Liver (tissue), 3 donors: ENCODE measurements at regions not wholly inside any gene's neighbourhood (a gene's known extent, or its start where the extent isn't known, plus 50 kb on each side); places are given as distances from the start of the nearest gene placed in this dataset.

Source experiments
- ATF3 ChIP-seq: IDR thresholded peaks from 2 replicates; pipeline ENCODE4 v1.6.1; 2016; ENCODE audit warnings: antibody characterized with exemption
- CTCF ChIP-seq: fragments of 150-350 bp; IDR thresholded peaks from 2 replicates; pipeline ENCODE4 v1.5.1; 2017; ENCODE audit warnings: improper control_type of control experiment, low read depth, low read length; ENCODE audit not compliant: missing input control
- EGR1 ChIP-seq, 2 donors: IDR thresholded peaks; 2 replicates each; pipeline ENCODE4 v1.6.1; 2016 to 2018; ENCODE audit warnings: antibody characterized with exemption in 2 of 2, low read depth in 2 of 2
- GABPA ChIP-seq, 2 donors: IDR thresholded peaks in 1 of 2; conservative IDR thresholded peaks in 1 of 2; 2 replicates each; pipeline ENCODE4 v1.6.1; 2016; ENCODE audit warnings: antibody characterized with exemption in 2 of 2, mild to moderate bottlenecking in 1 of 2, moderate library complexity in 1 of 2
- JUND ChIP-seq, 2 donors: IDR thresholded peaks; 2 replicates each; pipeline ENCODE4 v1.6.1; 2016; ENCODE audit warnings: antibody characterized with exemption in 2 of 2
- NR2F2 ChIP-seq: IDR thresholded peaks from 2 replicates; pipeline ENCODE4 v1.6.1; 2016; ENCODE audit warnings: antibody characterized with exemption
- RAD21 ChIP-seq, 2 donors: IDR thresholded peaks; 2 replicates each; pipeline ENCODE4 v1.6.1; 2016; ENCODE audit warnings: antibody characterized with exemption in 2 of 2, mild to moderate bottlenecking in 2 of 2
- RXRA ChIP-seq, 2 donors: IDR thresholded peaks; 2 replicates each; pipeline ENCODE4 v1.6.1; 2017 to 2018; ENCODE audit warnings: antibody characterized with exemption in 2 of 2, mild to moderate bottlenecking in 1 of 2
- SP1 ChIP-seq: IDR thresholded peaks from 2 replicates; pipeline ENCODE4 v1.6.1; 2018; ENCODE audit warnings: antibody characterized with exemption, mild to moderate bottlenecking
- TAF1 ChIP-seq: conservative IDR thresholded peaks from 2 replicates; pipeline ENCODE4 v1.6.1; 2016; ENCODE audit warnings: antibody characterized with exemption, mild to moderate bottlenecking
- YY1 ChIP-seq: IDR thresholded peaks from 2 replicates; pipeline ENCODE4 v1.6.1; 2016; ENCODE audit warnings: antibody characterized with exemption, mild to moderate bottlenecking
- TF ChIP-seq, protein P1 (sequence below): IDR thresholded peaks from 2 replicates; pipeline ENCODE4 v1.6.1; 2016; ENCODE audit warnings: antibody characterized with exemption
- TF ChIP-seq, protein P2 (sequence below): IDR thresholded peaks from 2 replicates; pipeline ENCODE4 v1.6.1; 2016; ENCODE audit warnings: antibody characterized with exemption
- TF ChIP-seq, protein P3 (sequence below): IDR thresholded peaks from 2 replicates; pipeline ENCODE4 v1.6.1; 2016; ENCODE audit warnings: antibody characterized with exemption, mild to moderate bottlenecking
- donor health status: healthy.
- donor health status: healthy.

GRCh38 chr1:116277840-116278540 is 95.1 kb upstream of the ATP1A1 start:
- TF ChIP-seq, protein P1, sequence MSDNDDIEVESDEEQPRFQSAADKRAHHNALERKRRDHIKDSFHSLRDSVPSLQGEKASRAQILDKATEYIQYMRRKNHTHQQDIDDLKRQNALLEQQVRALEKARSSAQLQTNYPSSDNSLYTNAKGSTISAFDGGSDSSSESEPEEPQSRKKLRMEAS, result no peak
- TF ChIP-seq SP1 (no peak), CTCF (no peak), JUND (IDR thresholded peaks at IDR 0.05) (no peak), EGR1 (IDR thresholded peaks at IDR 0.05; ENCODE audit: low read depth in 2 of 2) (no peak), RXRA (IDR thresholded peaks at IDR 0.05) (no peak), GABPA (IDR thresholded peaks at IDR 0.05 in 1 of 2, conservative IDR thresholded peaks at IDR 0.05 in 1 of 2) (no peak), TAF1 (no peak), YY1 (no peak), RAD21 (IDR thresholded peaks at IDR 0.05) (no peak), ATF3 (no peak), NR2F2 (no peak)
- TF ChIP-seq, protein P2, sequence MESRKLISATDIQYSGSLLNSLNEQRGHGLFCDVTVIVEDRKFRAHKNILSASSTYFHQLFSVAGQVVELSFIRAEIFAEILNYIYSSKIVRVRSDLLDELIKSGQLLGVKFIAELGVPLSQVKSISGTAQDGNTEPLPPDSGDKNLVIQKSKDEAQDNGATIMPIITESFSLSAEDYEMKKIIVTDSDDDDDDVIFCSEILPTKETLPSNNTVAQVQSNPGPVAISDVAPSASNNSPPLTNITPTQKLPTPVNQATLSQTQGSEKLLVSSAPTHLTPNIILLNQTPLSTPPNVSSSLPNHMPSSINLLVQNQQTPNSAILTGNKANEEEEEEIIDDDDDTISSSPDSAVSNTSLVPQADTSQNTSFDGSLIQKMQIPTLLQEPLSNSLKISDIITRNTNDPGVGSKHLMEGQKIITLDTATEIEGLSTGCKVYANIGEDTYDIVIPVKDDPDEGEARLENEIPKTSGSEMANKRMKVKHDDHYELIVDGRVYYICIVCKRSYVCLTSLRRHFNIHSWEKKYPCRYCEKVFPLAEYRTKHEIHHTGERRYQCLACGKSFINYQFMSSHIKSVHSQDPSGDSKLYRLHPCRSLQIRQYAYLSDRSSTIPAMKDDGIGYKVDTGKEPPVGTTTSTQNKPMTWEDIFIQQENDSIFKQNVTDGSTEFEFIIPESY, result no peak
- TF ChIP-seq, protein P3, sequence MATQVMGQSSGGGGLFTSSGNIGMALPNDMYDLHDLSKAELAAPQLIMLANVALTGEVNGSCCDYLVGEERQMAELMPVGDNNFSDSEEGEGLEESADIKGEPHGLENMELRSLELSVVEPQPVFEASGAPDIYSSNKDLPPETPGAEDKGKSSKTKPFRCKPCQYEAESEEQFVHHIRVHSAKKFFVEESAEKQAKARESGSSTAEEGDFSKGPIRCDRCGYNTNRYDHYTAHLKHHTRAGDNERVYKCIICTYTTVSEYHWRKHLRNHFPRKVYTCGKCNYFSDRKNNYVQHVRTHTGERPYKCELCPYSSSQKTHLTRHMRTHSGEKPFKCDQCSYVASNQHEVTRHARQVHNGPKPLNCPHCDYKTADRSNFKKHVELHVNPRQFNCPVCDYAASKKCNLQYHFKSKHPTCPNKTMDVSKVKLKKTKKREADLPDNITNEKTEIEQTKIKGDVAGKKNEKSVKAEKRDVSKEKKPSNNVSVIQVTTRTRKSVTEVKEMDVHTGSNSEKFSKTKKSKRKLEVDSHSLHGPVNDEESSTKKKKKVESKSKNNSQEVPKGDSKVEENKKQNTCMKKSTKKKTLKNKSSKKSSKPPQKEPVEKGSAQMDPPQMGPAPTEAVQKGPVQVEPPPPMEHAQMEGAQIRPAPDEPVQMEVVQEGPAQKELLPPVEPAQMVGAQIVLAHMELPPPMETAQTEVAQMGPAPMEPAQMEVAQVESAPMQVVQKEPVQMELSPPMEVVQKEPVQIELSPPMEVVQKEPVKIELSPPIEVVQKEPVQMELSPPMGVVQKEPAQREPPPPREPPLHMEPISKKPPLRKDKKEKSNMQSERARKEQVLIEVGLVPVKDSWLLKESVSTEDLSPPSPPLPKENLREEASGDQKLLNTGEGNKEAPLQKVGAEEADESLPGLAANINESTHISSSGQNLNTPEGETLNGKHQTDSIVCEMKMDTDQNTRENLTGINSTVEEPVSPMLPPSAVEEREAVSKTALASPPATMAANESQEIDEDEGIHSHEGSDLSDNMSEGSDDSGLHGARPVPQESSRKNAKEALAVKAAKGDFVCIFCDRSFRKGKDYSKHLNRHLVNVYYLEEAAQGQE, result no peak
